ENCODE measurements at regions not wholly inside any gene's neighbourhood (a gene's known extent, or its start where the extent isn't known, plus 50 kb on each side); places are given as distances from the start of the nearest gene placed in this dataset.

DNA sequence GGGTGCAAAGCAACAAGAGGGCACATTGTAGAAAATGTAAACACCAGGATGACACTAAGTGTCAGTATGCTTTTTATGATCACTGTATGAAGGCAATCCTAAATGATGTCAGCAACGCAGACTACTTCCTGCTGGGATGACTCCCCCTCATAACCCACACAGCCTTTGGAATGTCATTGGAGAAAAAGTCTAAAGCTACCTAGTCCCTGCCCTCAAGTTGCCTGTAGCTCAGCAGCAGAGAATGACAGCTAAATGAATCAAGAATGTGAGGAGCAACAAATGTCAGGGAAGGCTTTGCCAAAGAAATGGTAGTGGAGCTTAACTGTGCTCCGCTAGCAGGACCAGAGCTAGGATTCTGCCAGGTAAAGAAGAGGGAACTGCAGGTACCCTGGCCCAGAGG, 555.6 kb downstream of the CD83 start:
- H3K36me3 Mint-ChIP-seq (ENCODE audit: unreplicated experiment), result no peaks in the 10 kb centered on the region
- DNase-seq, result no peak
- H3K27me3 Mint-ChIP-seq (ENCODE audit: unreplicated experiment), result peaks cover 8% of the 10 kb centered on the region
- no peak overlapping the region for H3K4me3 Mint-ChIP-seq (ENCODE audit: unreplicated experiment)
- H3K27ac Mint-ChIP-seq (ENCODE audit: unreplicated experiment), result no peak overlapping the region
- H3K4me1 Mint-ChIP-seq (ENCODE audit: low read depth, unreplicated experiment), result peaks cover 9% of the 10 kb centered on the region
- peaks cover 2% of the 10 kb centered on the region for H3K9me3 Mint-ChIP-seq (ENCODE audit: unreplicated experiment)
- TF ChIP-seq, protein P1, sequence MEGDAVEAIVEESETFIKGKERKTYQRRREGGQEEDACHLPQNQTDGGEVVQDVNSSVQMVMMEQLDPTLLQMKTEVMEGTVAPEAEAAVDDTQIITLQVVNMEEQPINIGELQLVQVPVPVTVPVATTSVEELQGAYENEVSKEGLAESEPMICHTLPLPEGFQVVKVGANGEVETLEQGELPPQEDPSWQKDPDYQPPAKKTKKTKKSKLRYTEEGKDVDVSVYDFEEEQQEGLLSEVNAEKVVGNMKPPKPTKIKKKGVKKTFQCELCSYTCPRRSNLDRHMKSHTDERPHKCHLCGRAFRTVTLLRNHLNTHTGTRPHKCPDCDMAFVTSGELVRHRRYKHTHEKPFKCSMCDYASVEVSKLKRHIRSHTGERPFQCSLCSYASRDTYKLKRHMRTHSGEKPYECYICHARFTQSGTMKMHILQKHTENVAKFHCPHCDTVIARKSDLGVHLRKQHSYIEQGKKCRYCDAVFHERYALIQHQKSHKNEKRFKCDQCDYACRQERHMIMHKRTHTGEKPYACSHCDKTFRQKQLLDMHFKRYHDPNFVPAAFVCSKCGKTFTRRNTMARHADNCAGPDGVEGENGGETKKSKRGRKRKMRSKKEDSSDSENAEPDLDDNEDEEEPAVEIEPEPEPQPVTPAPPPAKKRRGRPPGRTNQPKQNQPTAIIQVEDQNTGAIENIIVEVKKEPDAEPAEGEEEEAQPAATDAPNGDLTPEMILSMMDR (IDR thresholded peaks at IDR 0.05; ENCODE audit: partially characterized antibody, unreplicated experiment), result no peak

DNA sequence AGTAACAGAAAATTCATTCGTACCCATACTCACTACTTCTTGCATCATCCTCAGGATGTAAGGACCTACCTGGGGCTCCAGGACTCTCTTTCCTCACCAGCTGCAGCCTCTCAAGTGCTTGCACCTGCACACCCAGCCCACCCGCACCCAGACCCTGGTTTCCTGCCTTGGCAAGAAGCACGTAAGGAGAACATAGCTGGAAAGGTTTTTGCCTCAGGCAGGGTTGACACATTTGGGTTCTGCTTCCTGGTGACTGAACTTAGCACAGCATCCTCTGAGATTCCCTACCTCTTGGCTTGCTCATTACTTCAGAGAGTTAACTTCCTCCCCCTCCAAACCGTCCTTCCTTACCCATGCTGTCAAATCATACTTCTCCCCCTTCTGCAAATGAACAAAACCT, 556.9 kb downstream of the CD83 start:
- Mint-ChIP-seq H3K36me3 (ENCODE audit: unreplicated experiment) (no peaks in the 10 kb centered on the region), H3K4me1 (ENCODE audit: low read depth, unreplicated experiment) (peaks cover 9% of the 10 kb centered on the region), H3K9me3 (ENCODE audit: unreplicated experiment) (peaks cover 2% of the 10 kb centered on the region), H3K4me3 (ENCODE audit: unreplicated experiment) (no peak overlapping the region), H3K27me3 (ENCODE audit: unreplicated experiment) (peaks cover 8% of the 10 kb centered on the region), H3K27ac (ENCODE audit: unreplicated experiment) (no peak overlapping the region)
- TF ChIP-seq, protein P1 (IDR thresholded peaks at IDR 0.05; ENCODE audit: partially characterized antibody, unreplicated experiment), result no peak
- no peak for DNase-seq

DNA sequence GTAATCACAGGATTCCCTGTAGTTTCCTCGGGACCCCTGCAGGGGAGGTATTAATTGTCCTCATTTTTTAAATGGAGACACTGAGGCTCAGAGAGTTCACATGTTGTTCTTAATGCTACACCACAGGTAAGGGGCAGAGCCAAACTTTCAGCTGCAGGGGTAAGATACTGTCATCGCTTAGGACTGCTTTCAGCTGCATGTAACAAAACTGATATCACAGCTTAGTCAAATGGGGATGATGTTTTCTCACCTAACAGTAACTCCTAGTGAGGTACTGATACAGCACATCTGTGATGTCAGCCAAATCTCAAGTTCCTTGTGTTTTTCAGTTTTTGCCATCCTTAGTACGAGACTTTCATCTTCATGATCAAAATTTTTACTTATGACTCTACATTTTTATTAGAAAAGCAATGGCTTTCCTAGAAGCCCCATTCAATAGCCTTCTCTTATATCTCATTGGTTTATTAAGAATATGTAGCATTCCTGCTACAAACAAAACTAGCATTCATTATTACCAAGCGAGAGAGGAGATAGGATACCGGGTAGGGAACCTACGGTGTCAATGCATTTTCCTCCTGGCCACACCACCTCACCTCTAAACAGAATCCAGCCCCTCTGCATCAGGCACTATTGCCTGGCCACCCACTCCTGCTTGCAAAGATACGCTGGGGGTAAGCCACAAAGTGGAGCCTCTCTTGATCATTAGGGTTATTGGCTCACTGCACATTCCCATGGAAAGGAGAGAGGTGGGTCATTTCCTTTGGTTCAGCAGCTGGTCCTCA, 557.5 kb downstream of the CD83 start:
- Mint-ChIP-seq H3K36me3 (ENCODE audit: unreplicated experiment) (no peaks in the 10 kb centered on the region), H3K27me3 (ENCODE audit: unreplicated experiment) (peaks cover 8% of the 10 kb centered on the region), H3K27ac (ENCODE audit: unreplicated experiment) (no peak overlapping the region), H3K9me3 (ENCODE audit: unreplicated experiment) (peaks cover 2% of the 10 kb centered on the region), H3K4me3 (ENCODE audit: unreplicated experiment) (no peak overlapping the region), H3K4me1 (ENCODE audit: low read depth, unreplicated experiment) (peaks cover 9% of the 10 kb centered on the region)
- TF ChIP-seq, protein P1 (IDR thresholded peaks at IDR 0.05; ENCODE audit: partially characterized antibody, unreplicated experiment), result no peak
- no peak for DNase-seq

DNA sequence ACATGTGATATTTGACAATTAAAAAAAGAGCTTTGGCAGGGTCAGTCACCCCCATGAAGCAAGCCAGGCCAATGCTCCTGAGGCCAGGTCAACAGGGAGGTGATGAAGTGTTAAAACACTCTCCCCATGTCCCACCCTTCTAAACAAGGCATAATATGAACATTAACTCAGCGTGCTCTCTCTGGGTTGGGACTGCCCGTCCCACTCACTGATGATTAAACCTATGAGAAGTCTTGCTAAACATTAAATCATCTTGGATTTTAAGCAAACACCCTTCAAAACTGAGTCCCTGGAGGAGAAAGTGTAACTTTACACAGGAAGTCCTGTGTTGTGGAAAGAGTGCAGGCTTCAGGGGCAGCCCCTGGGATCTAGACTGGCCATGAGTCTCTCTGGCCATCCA, 558.5 kb downstream of the CD83 start:
- Mint-ChIP-seq H3K4me1 (ENCODE audit: low read depth, unreplicated experiment) (peaks cover 8% of the 10 kb centered on the region), H3K27me3 (ENCODE audit: unreplicated experiment) (peaks cover 8% of the 10 kb centered on the region), H3K27ac (ENCODE audit: unreplicated experiment) (no peak overlapping the region), H3K36me3 (ENCODE audit: unreplicated experiment) (no peaks in the 10 kb centered on the region), H3K4me3 (ENCODE audit: unreplicated experiment) (no peak overlapping the region), H3K9me3 (ENCODE audit: unreplicated experiment) (peaks cover 1% of the 10 kb centered on the region)
- TF ChIP-seq, protein P1 (IDR thresholded peaks at IDR 0.05; ENCODE audit: partially characterized antibody, unreplicated experiment), result no peak
- DNase-seq, result no peak

DNA sequence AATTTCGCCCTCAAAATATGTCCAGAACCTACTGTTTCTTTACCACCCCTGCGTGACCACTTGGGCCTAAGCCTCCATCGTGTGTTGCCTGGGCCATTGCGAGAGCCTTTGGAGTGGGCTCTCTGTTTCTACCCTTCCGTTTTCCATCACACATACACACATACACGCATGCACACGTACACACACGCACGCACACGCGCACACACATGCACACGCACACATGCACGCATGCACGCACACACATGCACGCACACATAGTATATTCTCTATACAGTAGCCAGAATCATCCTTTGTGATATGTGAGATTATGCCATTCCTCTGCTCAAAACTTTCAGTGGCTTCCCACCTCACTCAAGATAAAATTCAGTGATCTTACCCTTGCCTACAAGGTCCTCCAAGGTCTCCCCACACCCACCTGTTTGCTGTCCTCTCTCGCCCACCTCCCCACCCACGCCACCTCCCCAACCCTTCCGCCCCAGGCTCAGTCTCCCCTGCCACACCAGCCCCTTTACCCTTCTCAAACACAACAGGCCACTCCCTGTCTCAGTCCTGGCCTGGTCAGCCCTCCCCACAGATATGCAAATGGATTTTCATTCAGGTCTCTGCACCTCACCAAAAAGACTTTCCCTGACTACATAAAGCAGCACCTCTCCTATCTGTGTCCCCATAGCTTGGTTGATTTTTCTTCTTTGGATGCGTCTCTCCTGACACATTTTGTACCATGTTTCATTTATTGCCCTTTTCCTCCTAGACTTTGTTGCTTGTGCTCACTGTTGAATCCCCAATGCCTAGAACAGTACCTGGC, 559.6 kb downstream of the CD83 start:
- DNase-seq, result no peak
- Mint-ChIP-seq H3K4me3 (ENCODE audit: unreplicated experiment) (no peak overlapping the region), H3K9me3 (ENCODE audit: unreplicated experiment) (no peaks in the 10 kb centered on the region), H3K27me3 (ENCODE audit: unreplicated experiment) (peaks cover 8% of the 10 kb centered on the region), H3K36me3 (ENCODE audit: unreplicated experiment) (no peaks in the 10 kb centered on the region), H3K27ac (ENCODE audit: unreplicated experiment) (no peak overlapping the region), H3K4me1 (ENCODE audit: low read depth, unreplicated experiment) (peaks cover 3% of the 10 kb centered on the region)
- TF ChIP-seq, protein P1 (IDR thresholded peaks at IDR 0.05; ENCODE audit: partially characterized antibody, unreplicated experiment), result no peak

Data from glutamatergic neuron (in vitro differentiated cells).